ENCODE measurements at regions not wholly inside any gene's neighbourhood (a gene's known extent, or its start where the extent isn't known, plus 50 kb on each side); places are given as distances from the start of the nearest gene placed in this dataset.

- TF ChIP-seq EP300 (IDR thresholded peaks at IDR 0.05) (no peak), CTCF (IDR thresholded peaks at IDR 0.05) (no peak), POLR2A (IDR thresholded peaks at IDR 0.05) (no peak), POLR2AphosphoS5 (IDR thresholded peaks at IDR 0.05) (no peak)
Measured at GRCh38 chr6:18733921-18734550, 346.9 kb downstream of the RNF144B start.
